C4-2B (cell line): ENCODE measurements at regions not wholly inside any gene's neighbourhood (a gene's known extent, or its start where the extent isn't known, plus 50 kb on each side); places are given as distances from the start of the nearest gene placed in this dataset.

ENCODE experiments used
- H3K27ac ChIP-seq: fragments of 450-650 bp; 2 replicates; pipeline ENCODE4 v1.5.1; 2017
- CTCF ChIP-seq: fragments of 450-650 bp; conservative IDR thresholded peaks from 2 replicates; pipeline ENCODE4 v1.5.1; 2017; ENCODE audit warnings: mild to moderate bottlenecking
- ZFX ChIP-seq: fragments of 450-650 bp; IDR thresholded peaks from 2 replicates; pipeline ENCODE4 v1.6.1; 2017

- no peak for TF ChIP-seq CTCF
- TF ChIP-seq ZFX = no peak
- no peak overlapping the region for H3K27ac ChIP-seq
Observed at GRCh38 chr16:86794216-86794864, 216.0 kb downstream of the FOXL1 start.

DNA sequence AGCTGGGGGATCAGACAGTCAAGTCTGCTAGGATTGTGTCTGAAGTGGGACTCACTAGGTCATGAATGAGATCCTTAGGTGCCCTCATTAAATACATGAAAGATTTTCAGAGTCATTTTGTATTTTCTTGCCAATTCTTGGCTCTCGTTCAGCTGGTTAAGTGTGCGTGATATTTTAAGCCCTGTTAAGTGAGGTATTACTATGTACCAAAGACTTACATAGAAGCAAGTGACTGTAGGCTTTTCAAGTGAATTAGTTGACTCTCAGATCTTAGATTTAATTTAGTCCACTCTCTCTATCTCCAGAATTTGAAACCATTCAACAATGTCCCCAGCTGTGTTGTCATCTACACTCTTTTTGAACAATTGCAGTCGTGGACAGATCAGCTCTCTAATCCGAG lies 219.4 kb downstream of the FOXL1 start:
- TF ChIP-seq CTCF (no peak), ZFX (no peak)
- no peak overlapping the region for H3K27ac ChIP-seq

- TF ChIP-seq CTCF (no peak), ZFX (no peak)
- no peak overlapping the region for H3K27ac ChIP-seq
Observed at GRCh38 chr16:86798247-86799041, 220.1 kb downstream of the FOXL1 start.

DNA sequence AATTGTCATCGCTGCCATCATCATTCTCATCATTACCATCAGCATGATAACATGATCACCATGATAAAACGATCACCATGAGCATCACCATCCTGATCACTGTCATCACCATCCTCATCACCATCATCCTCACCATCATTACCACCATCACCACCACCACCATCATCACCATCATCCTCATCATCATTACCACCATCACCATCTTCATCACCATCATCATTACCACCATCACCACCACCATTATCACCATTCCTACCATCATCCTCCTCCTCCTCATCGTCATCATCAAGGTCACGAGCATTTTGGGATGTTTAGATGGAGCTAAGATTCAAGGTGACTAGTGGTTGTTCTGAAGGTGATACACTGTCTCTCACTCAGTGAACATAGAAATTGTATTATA lies 221.0 kb downstream of the FOXL1 start:
- TF ChIP-seq ZFX (no peak), CTCF (no peak)
- no peak overlapping the region for H3K27ac ChIP-seq

- no peak overlapping the region for H3K27ac ChIP-seq
- no peak for TF ChIP-seq ZFX
- TF ChIP-seq CTCF = no peak
Observed at GRCh38 chr16:86800894-86801293, 222.5 kb downstream of the FOXL1 start.

DNA sequence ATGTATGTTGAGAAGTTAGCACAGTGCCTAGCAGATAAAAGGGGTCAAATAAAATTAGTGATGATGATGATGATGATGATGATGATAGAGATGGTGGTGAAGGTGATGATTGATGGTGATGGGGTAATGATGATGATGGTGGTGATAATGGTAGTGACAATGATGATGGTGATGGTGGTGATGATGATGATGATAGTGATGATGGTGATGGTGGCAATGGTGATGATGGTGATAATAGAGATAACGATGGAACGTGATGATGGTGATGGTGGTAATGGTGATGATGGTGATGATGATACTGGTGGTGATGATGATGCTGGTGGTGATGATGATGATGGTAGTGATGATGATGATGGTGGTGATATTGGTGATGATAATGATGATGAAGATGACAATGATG lies 223.7 kb downstream of the FOXL1 start:
- no peak for TF ChIP-seq ZFX
- H3K27ac ChIP-seq = no peak overlapping the region

GRCh38 chr16:86805188-86805587 lies 226.8 kb downstream of the FOXL1 start:
- TF ChIP-seq CTCF (no peak), ZFX (no peak)

More at GRCh38 chr16:86805188-86805587, 226.8 kb downstream of the FOXL1 start:
- no peak overlapping the region for H3K27ac ChIP-seq
